ENCODE measurements at regions not wholly inside any gene's neighbourhood (a gene's known extent, or its start where the extent isn't known, plus 50 kb on each side); places are given as distances from the start of the nearest gene placed in this dataset.
"Not testable (repeated sequence)": the region's sequence is repeated elsewhere in the genome, so short reads cannot be mapped to it uniquely, and the experiment has no call there.

- TF ChIP-seq CTCF (IDR thresholded peaks at IDR 0.05; ENCODE audit: insufficient read depth, low read length, poor library complexity, severe bottlenecking); EZH2phosphoT487 (conservative IDR thresholded peaks at IDR 0.05; ENCODE audit: low read length): not testable (repeated sequence)
Measured at GRCh38 chr4:118512870-118513269, 160.1 kb upstream of the PRSS12 start.
